T-cell (primary cell): ENCODE measurements at regions not wholly inside any gene's neighbourhood (a gene's known extent, or its start where the extent isn't known, plus 50 kb on each side); places are given as distances from the start of the nearest gene placed in this dataset.

Experiments
- ATAC-seq, 4 experiments: fragments of 200-7000 bp in 3 of 4; fragments of 150-1000 bp in 1 of 4; cut with Tn5 transposase; replicated peaks in 1 of 4; 1 replicate in 3 of 4; 2 replicates in 1 of 4; pipeline ENCODE4 v1.10.0; 2021; ENCODE audit warnings: moderate library complexity in 3 of 4, mild to moderate bottlenecking in 2 of 4, moderate number of reproducible peaks in 1 of 4
- CTCF ChIA-PET, 2 donors: fragments of 300-600 bp; sonication (Branson Sonifier 250); formaldehyde crosslinking; loops; one replicate each; lab custom pipeline; 2022; ENCODE audit warnings: antibody characterized with exemption in 2 of 2; lab: Charles Lee
- POLR2A ChIA-PET, 2 donors: fragments of 300-600 bp; sonication (Branson Sonifier 250); formaldehyde crosslinking; loops; one replicate each; lab custom pipeline; 2022; ENCODE audit warnings: antibody characterized with exemption in 2 of 2; lab: Charles Lee
- DNase-seq, 35 experiments: peaks; one replicate each; pipeline versions ENCODE4 v3.0.0 to v3.0.0-alpha.2; 2013 to 2023
- H3K27ac ChIP-seq: one replicate; pipeline ENCODE4 v1.5.1; 2013; ENCODE audit warnings: low read length
- H3K27me3 ChIP-seq, 2 experiments: replicated peaks in 1 of 2; 1 replicate in 1 of 2; 2 replicates in 1 of 2; pipeline versions ENCODE4 v1.6.1 to v1.7.0; 2013; ENCODE audit warnings: low read length in 1 of 2, mixed read lengths in 1 of 2; ENCODE audit not compliant: control insufficient read depth in 2 of 2, insufficient read depth in 2 of 2; ENCODE audit errors: extremely low read depth in 1 of 2
- H3K36me3 ChIP-seq, 2 donors: 1 replicate in 1 of 2; 2 replicates in 1 of 2; pipeline versions ENCODE4 v1.6.1 to v1.7.0; 2013; ENCODE audit warnings: low read length in 1 of 2; ENCODE audit not compliant: control insufficient read depth in 2 of 2, insufficient read depth in 1 of 2; ENCODE audit errors: extremely low read depth in 1 of 2
- H3K4me1 ChIP-seq, 2 experiments: 1 replicate in 1 of 2; 2 replicates in 1 of 2; pipeline versions ENCODE4 v1.6.1 to v1.7.0; 2013; ENCODE audit warnings: low read length in 2 of 2, mixed read lengths in 1 of 2; ENCODE audit not compliant: insufficient read depth in 2 of 2, control insufficient read depth in 1 of 2; ENCODE audit errors: extremely low read depth in 1 of 2
- H3K4me3 ChIP-seq, 2 donors: 1 replicate in 1 of 2; 2 replicates in 1 of 2; pipeline versions ENCODE4 v1.5.1 to v1.7.0; 2013; ENCODE audit warnings: mild to moderate bottlenecking in 2 of 2, low read length in 1 of 2, moderate library complexity in 1 of 2; ENCODE audit not compliant: control insufficient read depth in 1 of 2; ENCODE audit errors: extremely low read depth in 1 of 2
- H3K9me3 ChIP-seq: 2 replicates; pipeline ENCODE4 v1.7.0; 2013
- H3K27ac Mint-ChIP-seq, 2 donors: one replicate each; pipeline ENCODE4 v1.8.0; 2020 to 2021; ENCODE audit warnings: mild to moderate bottlenecking in 2 of 2, mixed read lengths in 2 of 2
- H3K27me3 Mint-ChIP-seq, 2 donors: one replicate each; pipeline ENCODE4 v1.8.0; 2021 to 2022; ENCODE audit warnings: mixed read lengths in 2 of 2
- H3K36me3 Mint-ChIP-seq: one replicate; pipeline ENCODE4 v1.8.0; 2021; ENCODE audit warnings: mixed read lengths
- H3K4me1 Mint-ChIP-seq, 3 donors: one replicate each; pipeline ENCODE4 v1.8.0; 2020 to 2022; ENCODE audit warnings: mixed read lengths in 3 of 3, mild to moderate bottlenecking in 1 of 3
- H3K4me3 Mint-ChIP-seq, 3 donors: one replicate each; pipeline ENCODE4 v1.8.0; 2020 to 2022; ENCODE audit warnings: mild to moderate bottlenecking in 3 of 3, mixed read lengths in 3 of 3, moderate library complexity in 3 of 3
- H3K9me3 Mint-ChIP-seq, 3 donors: one replicate each; pipeline ENCODE4 v1.8.0; 2020 to 2022; ENCODE audit warnings: mixed read lengths in 3 of 3
- WGBS: methylation state at CpG from one replicate; pipeline ENCODE4 v1.1.5; 2013; ENCODE audit warnings: missing lambda C conversion rate; ENCODE audit not compliant: insufficient coverage; 5-methylcytosine and 5-hydroxymethylcytosine counted together

- Mint-ChIP-seq H3K27me3 (no peaks in the 10 kb centered on the region), H3K27ac (no peak overlapping the region), H3K4me3 (no peak overlapping the region), H3K4me1 (peaks cover under 1 to 3% (median 1%) of the 10 kb centered on the region in 3 donors), H3K36me3 (no peaks in the 10 kb centered on the region), H3K9me3 (no peaks in the 10 kb centered on the region)
- no peak for DNase-seq
- no peak overlapping the region for H3K27ac ChIP-seq
- H3K4me1 ChIP-seq, result no peaks in the 10 kb centered on the region
- ChIA-PET POLR2A (no interaction called here), CTCF (no interaction called here)
- no peaks in the 10 kb centered on the region for H3K9me3 ChIP-seq
- no peaks in the 10 kb centered on the region for H3K36me3 ChIP-seq
- WGBS, result no CpG with 5 or more reads among the region's 3 CpGs
- H3K4me3 ChIP-seq, result no peak overlapping the region
- ATAC-seq, result no peak
- no peaks in the 10 kb centered on the region for H3K27me3 ChIP-seq
These were observed 72.1 kb upstream of the MYCBP2 start for GRCh38 chr13:77398825-77399620.

GRCh38 chr13:77397636-77398035, 70.7 kb upstream of the MYCBP2 start:
- Histone ChIP-seq H3K27me3 (no peaks in the 10 kb centered on the region), H3K27ac (no peak overlapping the region), H3K4me3 (no peak overlapping the region), H3K36me3 (no peaks in the 10 kb centered on the region), H3K9me3 (no peaks in the 10 kb centered on the region), H3K4me1 (peaks cover 0 to 2% of the 10 kb centered on the region in 2 experiments)
- DNase-seq (no peak), ATAC-seq (no peak)
- no CpG with 5 or more reads among the region's 2 CpGs for WGBS
- Mint-ChIP-seq H3K27ac (no peak overlapping the region), H3K27me3 (no peaks in the 10 kb centered on the region), H3K4me3 (no peak overlapping the region), H3K36me3 (no peaks in the 10 kb centered on the region), H3K4me1 (peaks cover 12 to 15% (median 13%) of the 10 kb centered on the region in 3 donors), H3K9me3 (no peaks in the 10 kb centered on the region)
- CTCF ChIA-PET, result interaction anchor here in 1 of 2 donors (0.6 kb wide), 1 partner anchor 1278 kb away, joined by 3 read pairs; no protein-coding TSS in a partner anchor
- POLR2A ChIA-PET, result interaction anchor here in 1 of 2 donors (0.6 kb wide), 1 partner anchor 53 kb away, joined by 5 read pairs; no protein-coding TSS in a partner anchor

- Histone ChIP-seq H3K4me3 (no peak overlapping the region), H3K27me3 (no peaks in the 10 kb centered on the region), H3K9me3 (no peaks in the 10 kb centered on the region), H3K4me1 (peaks cover 0 to 4% of the 10 kb centered on the region in 2 experiments), H3K36me3 (no peaks in the 10 kb centered on the region), H3K27ac (no peak overlapping the region)
- H3K9me3 Mint-ChIP-seq, result no peaks in the 10 kb centered on the region
- H3K27ac Mint-ChIP-seq, result peak overlapping the region in 1 of 2 donors; percentile 47
- ChIA-PET POLR2A (interaction anchor here in 1 of 2 donors (0.5 kb wide), 1 partner anchor 23 kb away, joined by 9 read pairs; no protein-coding TSS in a partner anchor), CTCF (interaction anchor here in 1 of 2 donors (0.7 kb wide), 1 partner anchor 36 kb away, joined by 3 read pairs; no protein-coding TSS in a partner anchor)
- peaks cover 16 to 25% (median 21%) of the 10 kb centered on the region in 3 donors for H3K4me1 Mint-ChIP-seq
- no peaks in the 10 kb centered on the region for H3K27me3 Mint-ChIP-seq
- DNase-seq, result no peak
- no peak overlapping the region for H3K4me3 Mint-ChIP-seq
- no peaks in the 10 kb centered on the region for H3K36me3 Mint-ChIP-seq
- ATAC-seq, result no peak
These were observed 64.6 kb upstream of the MYCBP2 start for GRCh38 chr13:77391475-77391874.

GRCh38 chr13:77390391-77390790, 63.5 kb upstream of the MYCBP2 start:
- CTCF ChIA-PET, result no interaction called here
- ATAC-seq (no peak), DNase-seq (no peak)
- POLR2A ChIA-PET, result no interaction called here
- H3K27ac ChIP-seq, result no peak overlapping the region
- peaks cover 16 to 25% (median 21%) of the 10 kb centered on the region in 3 donors for H3K4me1 Mint-ChIP-seq
- H3K27ac Mint-ChIP-seq, result no peak overlapping the region
- H3K36me3 Mint-ChIP-seq, result no peaks in the 10 kb centered on the region
- peaks cover 0 to 4% of the 10 kb centered on the region in 2 experiments for H3K4me1 ChIP-seq
- H3K4me3 Mint-ChIP-seq, result no peak overlapping the region
- H3K9me3 ChIP-seq, result no peaks in the 10 kb centered on the region
- no peaks in the 10 kb centered on the region for H3K36me3 ChIP-seq
- H3K9me3 Mint-ChIP-seq, result no peaks in the 10 kb centered on the region
- H3K27me3 Mint-ChIP-seq, result no peaks in the 10 kb centered on the region
- no peak overlapping the region for H3K4me3 ChIP-seq
- H3K27me3 ChIP-seq, result no peaks in the 10 kb centered on the region
- WGBS, result 88% methylated on average over 1 of the region's 3 CpGs

GRCh38 chr13:77389625-77390000, 62.7 kb upstream of the MYCBP2 start:
- CTCF ChIA-PET, result no interaction called here
- Histone ChIP-seq H3K4me1 (peaks cover 0 to 4% of the 10 kb centered on the region in 2 experiments), H3K9me3 (no peaks in the 10 kb centered on the region), H3K27ac (no peak overlapping the region), H3K36me3 (no peaks in the 10 kb centered on the region), H3K27me3 (no peaks in the 10 kb centered on the region), H3K4me3 (no peak overlapping the region)
- ATAC-seq (no peak), DNase-seq (no peak)
- H3K4me3 Mint-ChIP-seq, result no peak overlapping the region
- no peaks in the 10 kb centered on the region for H3K27me3 Mint-ChIP-seq
- H3K27ac Mint-ChIP-seq, result no peak overlapping the region
- no peaks in the 10 kb centered on the region for H3K36me3 Mint-ChIP-seq
- H3K9me3 Mint-ChIP-seq, result no peaks in the 10 kb centered on the region
- POLR2A ChIA-PET, result no interaction called here
- peaks cover 16 to 25% (median 21%) of the 10 kb centered on the region in 3 donors for H3K4me1 Mint-ChIP-seq

- no peak overlapping the region for H3K27ac ChIP-seq
- ATAC-seq, result no peak
- POLR2A ChIA-PET, result interaction anchor here in 1 of 2 donors (0.6 kb wide), 1 partner anchor 63 kb away, joined by 3 read pairs; no protein-coding TSS in a partner anchor
These were observed 62.2 kb upstream of the MYCBP2 start for GRCh38 chr13:77388944-77389624.

More at GRCh38 chr13:77388944-77389624, 62.2 kb upstream of the MYCBP2 start:
- H3K36me3 ChIP-seq, result no peaks in the 10 kb centered on the region
- H3K9me3 ChIP-seq, result no peaks in the 10 kb centered on the region
- CTCF ChIA-PET, result interaction anchor here in 1 of 2 donors (0.5 to 0.6 kb wide), 2 partner anchors 75 to 128 kb away, joined by 3 read pairs; no protein-coding TSS in a partner anchor
- H3K27me3 ChIP-seq, result no peaks in the 10 kb centered on the region
- H3K4me3 Mint-ChIP-seq, result no peak overlapping the region
- WGBS, result no CpG with 5 or more reads among the region's 4 CpGs
- no peak overlapping the region for H3K4me3 ChIP-seq
- no peak overlapping the region for H3K27ac Mint-ChIP-seq
- DNase-seq, result no peak
- H3K4me1 Mint-ChIP-seq, result peaks cover 14 to 24% (median 21%) of the 10 kb centered on the region in 3 donors
- H3K9me3 Mint-ChIP-seq, result no peaks in the 10 kb centered on the region
- H3K27me3 Mint-ChIP-seq, result no peaks in the 10 kb centered on the region
- H3K36me3 Mint-ChIP-seq, result no peaks in the 10 kb centered on the region
- peaks cover 0 to 4% of the 10 kb centered on the region in 2 experiments for H3K4me1 ChIP-seq
